AG09319 (cell line): ENCODE measurements at regions not wholly inside any gene's neighbourhood (a gene's known extent, or its start where the extent isn't known, plus 50 kb on each side); places are given as distances from the start of the nearest gene placed in this dataset.

Experiments
- DNase-seq: peaks from one replicate; pipeline ENCODE4 v3.0.0-alpha.2; 2010; ENCODE audit warnings: low read depth; ENCODE audit errors: extremely low read depth
- CTCF ChIP-seq: IDR thresholded peaks from 2 replicates; pipeline ENCODE4 v1.5.1; 2011; ENCODE audit warnings: low read depth, mild to moderate bottlenecking, inconsistent platforms, low read length, moderate library complexity

- DNase-seq, result no peak
- no peak for TF ChIP-seq CTCF
Observed at GRCh38 chr5:56596155-56596554, 219.2 kb upstream of the MAP3K1 start.

- no peak for TF ChIP-seq CTCF
- no peak for DNase-seq
Observed at GRCh38 chr5:56595566-56595965, 219.8 kb upstream of the MAP3K1 start.

GRCh38 chr5:56594792-56595191 lies 220.6 kb upstream of the MAP3K1 start:
- no peak for TF ChIP-seq CTCF
- no peak for DNase-seq

GRCh38 chr5:56591081-56591480 lies 224.3 kb upstream of the MAP3K1 start:
- DNase-seq, result no peak
- no peak for TF ChIP-seq CTCF

GRCh38 chr5:56589481-56589860 lies 225.9 kb upstream of the MAP3K1 start:
- TF ChIP-seq CTCF, result no peak
- no peak for DNase-seq

- DNase-seq, result no peak
- no peak for TF ChIP-seq CTCF
Observed at GRCh38 chr5:56588636-56589480, 226.5 kb upstream of the MAP3K1 start.

GRCh38 chr5:56588131-56588487 lies 227.2 kb upstream of the MAP3K1 start:
- DNase-seq, result no peak
- TF ChIP-seq CTCF, result no peak
